ENCODE measurements at regions not wholly inside any gene's neighbourhood (a gene's known extent, or its start where the extent isn't known, plus 50 kb on each side); places are given as distances from the start of the nearest gene placed in this dataset.

DNA sequence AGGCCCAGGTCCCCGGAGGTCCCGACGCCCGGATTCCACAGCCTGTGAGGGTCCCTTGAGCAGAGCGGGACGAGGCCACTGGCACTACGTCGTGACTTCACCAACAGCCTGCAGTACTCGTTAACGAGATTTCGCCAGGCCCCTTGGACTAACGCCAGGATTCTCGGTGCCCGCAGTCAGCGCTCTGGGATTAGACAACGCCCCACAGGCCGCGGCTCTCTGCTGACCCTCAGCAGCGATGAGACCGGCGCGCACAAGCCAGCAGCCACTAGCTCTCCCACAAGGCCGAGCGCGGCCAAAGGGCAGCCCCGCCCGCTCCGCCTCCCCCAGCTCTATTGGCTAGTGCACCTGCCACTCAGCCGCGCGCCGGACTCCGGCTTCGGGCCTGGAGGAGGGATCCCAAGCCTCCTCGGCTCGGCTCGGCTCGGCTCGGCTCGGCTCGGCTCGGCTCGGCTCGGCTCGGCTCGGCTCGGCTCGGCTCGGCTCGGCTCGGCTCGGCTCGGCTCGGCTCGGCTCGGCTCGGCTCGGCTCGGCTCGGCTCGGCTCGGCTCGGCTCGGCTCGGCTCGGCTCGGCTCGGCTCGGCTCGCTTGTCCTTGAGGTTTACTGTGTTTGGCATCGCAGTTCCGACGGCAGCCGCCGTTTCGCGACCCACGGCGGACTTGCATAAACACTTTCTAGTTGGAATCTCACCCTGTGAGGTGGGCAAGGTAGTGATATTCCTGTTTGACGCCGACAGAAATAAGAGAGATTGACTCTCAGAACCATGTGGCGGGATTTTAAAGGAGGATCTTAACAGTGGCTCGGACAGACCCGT is 231.7 kb upstream of the SERP2 start:
- H3K27me3 Mint-ChIP-seq (ENCODE audit: low read depth, poor library complexity): peaks cover 35% of the 10 kb centered on the region
- no peak for TF ChIP-seq CTCF (IDR thresholded peaks at IDR 0.05)
- no peaks in the 10 kb centered on the region for H3K36me3 Mint-ChIP-seq (ENCODE audit: low read depth)
- H3K9me3 Mint-ChIP-seq: no peaks in the 10 kb centered on the region
- DNase-seq: peak; percentile 100
- peak overlapping the region; percentile 91 for H3K4me3 Mint-ChIP-seq
- H3K4me1 Mint-ChIP-seq: peaks cover 30% of the 10 kb centered on the region
- H3K27ac Mint-ChIP-seq: peak overlapping the region; percentile 98

GRCh38 chr13:44142540-44142867 is 231.1 kb upstream of the SERP2 start:
- no peaks in the 10 kb centered on the region for H3K9me3 Mint-ChIP-seq
- H3K27me3 Mint-ChIP-seq (ENCODE audit: low read depth, poor library complexity): peaks cover 36% of the 10 kb centered on the region
- TF ChIP-seq CTCF (IDR thresholded peaks at IDR 0.05): no peak
- no peak for DNase-seq
- H3K4me1 Mint-ChIP-seq: peaks cover 35% of the 10 kb centered on the region
- H3K4me3 Mint-ChIP-seq: peak overlapping the region; percentile 91
- no peaks in the 10 kb centered on the region for H3K36me3 Mint-ChIP-seq (ENCODE audit: low read depth)
- H3K27ac Mint-ChIP-seq: no peak overlapping the region

GRCh38 chr13:44142941-44143665 is 230.5 kb upstream of the SERP2 start:
- Mint-ChIP-seq H3K27me3 (ENCODE audit: low read depth, poor library complexity) (peaks cover 36% of the 10 kb centered on the region), H3K27ac (no peak overlapping the region), H3K4me1 (peaks cover 40% of the 10 kb centered on the region), H3K4me3 (peak overlapping the region; percentile 91), H3K36me3 (ENCODE audit: low read depth) (no peaks in the 10 kb centered on the region), H3K9me3 (no peaks in the 10 kb centered on the region)
- DNase-seq: no peak
- no peak for TF ChIP-seq CTCF (IDR thresholded peaks at IDR 0.05)

DNA sequence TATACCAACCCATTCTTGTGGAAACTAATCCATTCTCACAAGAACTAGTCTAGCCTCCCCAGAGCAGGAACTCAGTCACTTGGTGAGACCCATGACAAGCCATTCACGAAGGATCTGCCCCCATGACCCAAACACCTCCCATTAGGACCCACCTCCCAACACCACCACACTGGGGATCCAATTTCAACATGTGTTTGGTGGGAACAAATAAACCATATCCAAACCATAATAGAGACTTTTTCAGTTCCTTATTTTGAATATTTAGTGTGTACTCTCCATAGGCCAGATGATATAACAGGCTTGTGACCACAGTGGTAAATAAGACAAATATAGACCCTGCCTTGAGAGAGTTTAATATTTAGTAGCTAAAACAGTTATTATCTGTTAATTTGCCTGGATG is 227.5 kb upstream of the SERP2 start:
- DNase-seq: no peak
- Mint-ChIP-seq H3K27me3 (ENCODE audit: low read depth, poor library complexity) (peaks cover 28% of the 10 kb centered on the region), H3K4me3 (no peak overlapping the region), H3K27ac (no peak overlapping the region), H3K9me3 (no peaks in the 10 kb centered on the region), H3K36me3 (ENCODE audit: low read depth) (no peaks in the 10 kb centered on the region), H3K4me1 (peaks cover 37% of the 10 kb centered on the region)
- TF ChIP-seq CTCF (IDR thresholded peaks at IDR 0.05): no peak

GRCh38 chr13:44147233-44147632 is 226.4 kb upstream of the SERP2 start:
- no peaks in the 10 kb centered on the region for H3K9me3 Mint-ChIP-seq
- H3K4me3 Mint-ChIP-seq: no peak overlapping the region
- TF ChIP-seq CTCF (IDR thresholded peaks at IDR 0.05): no peak
- peaks cover 26% of the 10 kb centered on the region for H3K27me3 Mint-ChIP-seq (ENCODE audit: low read depth, poor library complexity)
- H3K27ac Mint-ChIP-seq: no peak overlapping the region
- H3K36me3 Mint-ChIP-seq (ENCODE audit: low read depth): no peaks in the 10 kb centered on the region
- no peak for DNase-seq
- H3K4me1 Mint-ChIP-seq: peaks cover 41% of the 10 kb centered on the region
